ELR (cell line): ENCODE measurements at regions not wholly inside any gene's neighbourhood (a gene's known extent, or its start where the extent isn't known, plus 50 kb on each side); places are given as distances from the start of the nearest gene placed in this dataset.

Experiments
- DNase-seq: peaks from one replicate; pipeline ENCODE4 v3.0.0-alpha.2; 2015; ENCODE audit warnings: low read depth

- DNase-seq, result no peak
These were observed 618.9 kb downstream of the BCKDHB start for GRCh38 chr6:80725156-80725930.

GRCh38 chr6:80720824-80721223, 614.4 kb downstream of the BCKDHB start:
- DNase-seq, result no peak

- DNase-seq, result no peak
These were observed 608.0 kb downstream of the BCKDHB start for GRCh38 chr6:80714513-80714912.

GRCh38 chr6:80698459-80698858, 592.0 kb downstream of the BCKDHB start:
- no peak for DNase-seq

GRCh38 chr6:80696268-80696667, 589.8 kb downstream of the BCKDHB start:
- no peak for DNase-seq

- DNase-seq, result peak; percentile 25
These were observed 584.2 kb downstream of the BCKDHB start for GRCh38 chr6:80690551-80691131.

GRCh38 chr6:80689716-80690395, 583.4 kb downstream of the BCKDHB start:
- peak; percentile 58 for DNase-seq

GRCh38 chr6:80679992-80680391, 573.5 kb downstream of the BCKDHB start:
- DNase-seq, result no peak

- peak; percentile 45 for DNase-seq
These were observed 569.9 kb downstream of the BCKDHB start for GRCh38 chr6:80676386-80676785.

GRCh38 chr6:80674669-80675068, 568.2 kb downstream of the BCKDHB start:
- no peak for DNase-seq

GRCh38 chr6:80673367-80673766, 566.9 kb downstream of the BCKDHB start:
- DNase-seq, result no peak

- DNase-seq, result no peak
These were observed 560.5 kb downstream of the BCKDHB start for GRCh38 chr6:80667006-80667405.

- DNase-seq, result no peak
These were observed 552.5 kb downstream of the BCKDHB start for GRCh38 chr6:80658926-80659325.

- no peak for DNase-seq
These were observed 540.7 kb downstream of the BCKDHB start for GRCh38 chr6:80647156-80647555.

GRCh38 chr6:80643881-80644280, 537.4 kb downstream of the BCKDHB start:
- peak; percentile 16 for DNase-seq

- peak; percentile 83 for DNase-seq
These were observed 536.0 kb downstream of the BCKDHB start for GRCh38 chr6:80642452-80642851.

- DNase-seq, result peak; percentile 71
These were observed 535.1 kb downstream of the BCKDHB start for GRCh38 chr6:80641591-80641990.

GRCh38 chr6:80640176-80640575, 533.7 kb downstream of the BCKDHB start:
- DNase-seq, result no peak

- peak; percentile 55 for DNase-seq
These were observed 532.7 kb downstream of the BCKDHB start for GRCh38 chr6:80639181-80639629.

GRCh38 chr6:80638213-80639055, 532.0 kb downstream of the BCKDHB start:
- peak; percentile 96 for DNase-seq

- DNase-seq, result peak; percentile 69
These were observed 530.8 kb downstream of the BCKDHB start for GRCh38 chr6:80637312-80637711.

GRCh38 chr6:80636689-80637088, 530.2 kb downstream of the BCKDHB start:
- DNase-seq, result peak; percentile 58
